ENCODE measurements at regions not wholly inside any gene's neighbourhood (a gene's known extent, or its start where the extent isn't known, plus 50 kb on each side); places are given as distances from the start of the nearest gene placed in this dataset.

DNA sequence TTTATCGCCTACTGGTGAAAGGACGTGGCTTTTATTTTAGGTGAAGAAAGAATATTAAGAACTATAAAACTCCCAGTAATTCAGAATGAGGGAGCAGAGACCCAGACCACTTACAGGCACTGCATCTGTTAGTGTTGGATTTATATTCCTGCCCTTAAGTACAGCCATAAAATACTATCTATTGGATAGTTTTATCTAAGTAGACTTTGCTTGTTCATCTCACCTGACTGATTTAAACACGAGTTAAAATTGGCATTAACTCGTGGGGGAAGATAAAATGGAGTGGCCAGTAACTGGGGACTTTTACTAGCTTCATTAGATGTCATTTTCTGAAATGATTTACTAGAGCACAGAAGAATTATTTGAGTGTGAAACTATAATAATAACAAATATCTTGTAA, 1377.5 kb upstream of the TMEM132C start:
- TF ChIP-seq CTCF (IDR thresholded peaks at IDR 0.05) (no peak), POLR2A (IDR thresholded peaks at IDR 0.05) (no peak)

Data from adrenal gland (tissue), 5 donors.